HFFc6 (cell line): ENCODE measurements at regions not wholly inside any gene's neighbourhood (a gene's known extent, or its start where the extent isn't known, plus 50 kb on each side); places are given as distances from the start of the nearest gene placed in this dataset.

Experiments
- DNase-seq: peaks from one replicate; pipeline ENCODE4 v3.0.0-alpha.2; 2018
- H3K27ac Mint-ChIP-seq: 2 replicates; pipeline ENCODE4 v1.8.0; 2020; ENCODE audit warnings: mild to moderate bottlenecking, mixed read lengths
- H3K27me3 Mint-ChIP-seq: 2 replicates; pipeline ENCODE4 v1.8.0; 2021; ENCODE audit warnings: mild to moderate bottlenecking, moderate library complexity, mixed read lengths; ENCODE audit not compliant: insufficient read depth
- H3K36me3 Mint-ChIP-seq: 2 replicates; pipeline ENCODE4 v1.8.0; 2021; ENCODE audit warnings: low read depth, mixed read lengths
- H3K4me1 Mint-ChIP-seq: 2 replicates; pipeline ENCODE4 v1.8.0; 2020; ENCODE audit warnings: low read depth, mixed read lengths
- H3K4me3 Mint-ChIP-seq: 2 replicates; pipeline ENCODE4 v1.8.0; 2020; ENCODE audit warnings: mild to moderate bottlenecking, moderate library complexity, mixed read lengths
- H3K9me3 Mint-ChIP-seq: 2 replicates; pipeline ENCODE4 v1.8.0; 2020; ENCODE audit warnings: mild to moderate bottlenecking, mixed read lengths
- CTCF ChIP-seq: fragments of 200-600 bp; sonication (generic); IDR thresholded peaks from 2 replicates; pipeline ENCODE4 v1.5.0; 2021; ENCODE audit warnings: antibody characterized with exemption, mild to moderate bottlenecking

- no peak for TF ChIP-seq CTCF
- Mint-ChIP-seq H3K4me3 (no peak overlapping the region), H3K36me3 (no peaks in the 10 kb centered on the region), H3K27me3 (peaks cover 28% of the 10 kb centered on the region), H3K9me3 (no peaks in the 10 kb centered on the region), H3K27ac (no peak overlapping the region), H3K4me1 (no peaks in the 10 kb centered on the region)
- DNase-seq = no peak
Observed at GRCh38 chr2:234179031-234179363, 128.5 kb downstream of the SPP2 start.

GRCh38 chr2:234178330-234179030 lies 128.0 kb downstream of the SPP2 start:
- Mint-ChIP-seq H3K36me3 (no peaks in the 10 kb centered on the region), H3K9me3 (no peaks in the 10 kb centered on the region), H3K4me3 (no peak overlapping the region), H3K4me1 (no peaks in the 10 kb centered on the region), H3K27me3 (peaks cover 23% of the 10 kb centered on the region), H3K27ac (no peak overlapping the region)
- no peak for TF ChIP-seq CTCF
- no peak for DNase-seq

- no peak overlapping the region for H3K4me3 Mint-ChIP-seq
- no peak for TF ChIP-seq CTCF
- H3K4me1 Mint-ChIP-seq = no peaks in the 10 kb centered on the region
- H3K27ac Mint-ChIP-seq = no peak overlapping the region
- H3K9me3 Mint-ChIP-seq = no peaks in the 10 kb centered on the region
- no peaks in the 10 kb centered on the region for H3K36me3 Mint-ChIP-seq
- DNase-seq = no peak
- H3K27me3 Mint-ChIP-seq = peaks cover 13% of the 10 kb centered on the region; the same call in 1 of the 2 replicates
Observed at GRCh38 chr2:234175649-234176048, 125.1 kb downstream of the SPP2 start.

- no peak overlapping the region for H3K27ac Mint-ChIP-seq
- H3K4me3 Mint-ChIP-seq = no peak overlapping the region
- no peak for TF ChIP-seq CTCF
- no peaks in the 10 kb centered on the region for H3K36me3 Mint-ChIP-seq
- H3K27me3 Mint-ChIP-seq = peaks cover 17% of the 10 kb centered on the region; the same call in 1 of the 2 replicates
- H3K4me1 Mint-ChIP-seq = no peaks in the 10 kb centered on the region
- no peak for DNase-seq
- H3K9me3 Mint-ChIP-seq = no peaks in the 10 kb centered on the region
Observed at GRCh38 chr2:234174742-234175141, 124.2 kb downstream of the SPP2 start.

GRCh38 chr2:234172532-234172931 lies 122.0 kb downstream of the SPP2 start:
- no peaks in the 10 kb centered on the region for H3K36me3 Mint-ChIP-seq
- no peak overlapping the region for H3K4me3 Mint-ChIP-seq
- H3K4me1 Mint-ChIP-seq = peaks cover 10% of the 10 kb centered on the region
- no peaks in the 10 kb centered on the region for H3K9me3 Mint-ChIP-seq
- H3K27me3 Mint-ChIP-seq = peaks cover 9% of the 10 kb centered on the region; the same call in 1 of the 2 replicates
- no peak for DNase-seq
- TF ChIP-seq CTCF = no peak
- no peak overlapping the region for H3K27ac Mint-ChIP-seq
